GM18517 (cell line): ENCODE measurements at regions not wholly inside any gene's neighbourhood (a gene's known extent, or its start where the extent isn't known, plus 50 kb on each side); places are given as distances from the start of the nearest gene placed in this dataset.
"Not testable (repeated sequence)": the region's sequence is repeated elsewhere in the genome, so short reads cannot be mapped to it uniquely, and the experiment has no call there.

Source experiments
- ATAC-seq: cut with Tn5 transposase; IDR thresholded peaks from one replicate; pipeline ENCODE4 v1.9.1; 2021; ENCODE audit warnings: mild to moderate bottlenecking, moderate library complexity; ENCODE audit not compliant: unreplicated experiment

- no peak for ATAC-seq
These were observed 73.2 kb downstream of the ZIC4 start for GRCh38 chr3:147333098-147333497.

GRCh38 chr3:147328711-147329110 is 77.6 kb downstream of the ZIC4 start:
- ATAC-seq = no peak

GRCh38 chr3:147324356-147324755 is 82.0 kb downstream of the ZIC4 start:
- ATAC-seq = no peak

- ATAC-seq = no peak
These were observed 87.4 kb downstream of the ZIC4 start for GRCh38 chr3:147318900-147319299.

GRCh38 chr3:147317080-147317479 is 89.3 kb downstream of the ZIC4 start:
- ATAC-seq = not testable (repeated sequence)

- ATAC-seq = no peak
These were observed 92.8 kb downstream of the ZIC4 start for GRCh38 chr3:147313513-147313912.

- ATAC-seq = no peak
These were observed 93.5 kb downstream of the ZIC4 start for GRCh38 chr3:147312786-147313280.

- no peak for ATAC-seq
These were observed 94.6 kb downstream of the ZIC4 start for GRCh38 chr3:147311716-147312115.

- ATAC-seq = no peak
These were observed 100.7 kb downstream of the ZIC4 start for GRCh38 chr3:147305533-147306250.

- no peak for ATAC-seq
These were observed 101.6 kb downstream of the ZIC4 start for GRCh38 chr3:147304756-147305155.

GRCh38 chr3:147301781-147302180 is 104.6 kb downstream of the ZIC4 start:
- ATAC-seq = no peak

- no peak for ATAC-seq
These were observed 106.7 kb downstream of the ZIC4 start for GRCh38 chr3:147299656-147300055.

GRCh38 chr3:147298511-147298982 is 107.8 kb downstream of the ZIC4 start:
- ATAC-seq = no peak

- ATAC-seq = no peak
These were observed 108.5 kb downstream of the ZIC4 start for GRCh38 chr3:147297761-147298350.

- not testable (repeated sequence) for ATAC-seq
These were observed 119.0 kb downstream of the ZIC4 start for GRCh38 chr3:147287370-147287769.

- ATAC-seq = no peak
These were observed 136.4 kb downstream of the ZIC4 start for GRCh38 chr3:147269907-147270306.

- ATAC-seq = no peak
These were observed 138.9 kb downstream of the ZIC4 start for GRCh38 chr3:147267434-147267833.

- no peak for ATAC-seq
These were observed 148.4 kb downstream of the ZIC4 start for GRCh38 chr3:147257944-147258343.

GRCh38 chr3:147256739-147257138 is 149.6 kb downstream of the ZIC4 start:
- no peak for ATAC-seq

GRCh38 chr3:147246906-147247305 is 159.4 kb downstream of the ZIC4 start:
- ATAC-seq = no peak

- not testable (repeated sequence) for ATAC-seq
These were observed 160.7 kb downstream of the ZIC4 start for GRCh38 chr3:147245638-147246037.

- not testable (repeated sequence) for ATAC-seq
These were observed 161.3 kb downstream of the ZIC4 start for GRCh38 chr3:147245022-147245421.
